A673 (cell line): ENCODE measurements at regions not wholly inside any gene's neighbourhood (a gene's known extent, or its start where the extent isn't known, plus 50 kb on each side); places are given as distances from the start of the nearest gene placed in this dataset.

Source experiments
- BruUV-seq: library from RNA; stranded (reverse); fragments of 400-500 nt; replicated peaks from 2 replicates; lab custom pipeline; 2021; lab: Mats Ljungman, UMichigan
- CTCF ChIA-PET: fragments of 300-600 bp; sonication (Branson Sonifier 250); formaldehyde crosslinking; loops from one replicate; lab custom pipeline; 2022; ENCODE audit warnings: antibody characterized with exemption; lab: Charles Lee
- POLR2A ChIA-PET: fragments of 300-600 bp; sonication (Branson Sonifier 250); formaldehyde crosslinking; loops from one replicate; lab custom pipeline; 2022; ENCODE audit warnings: antibody characterized with exemption; ENCODE audit not compliant: low non-redundant PET; lab: Charles Lee
- DNase-seq: peaks from one replicate; pipeline ENCODE4 v3.0.0-alpha.2; 2015; ENCODE audit warnings: low spot score
- H3K27ac ChIP-seq: fragments of 200-600 bp; sonication (generic); 2 replicates; pipeline ENCODE4 v1.5.1; 2016; ENCODE audit warnings: mixed run types, low read depth, mild to moderate bottlenecking, mixed read lengths, antibody characterized with exemption, low read length; ENCODE audit not compliant: poor library complexity, severe bottlenecking
- H3K27me3 ChIP-seq: fragments of 200-600 bp; sonication (generic); replicated peaks from 2 replicates; pipeline ENCODE4 v1.6.1; 2017; ENCODE audit warnings: mixed run types, low read depth, mild to moderate bottlenecking, mixed read lengths, antibody characterized with exemption, low read length; ENCODE audit not compliant: insufficient read depth, poor library complexity
- H3K36me3 ChIP-seq: fragments of 200-600 bp; sonication (generic); 2 replicates; pipeline ENCODE4 v1.6.1; 2016; ENCODE audit warnings: mixed run types, mild to moderate bottlenecking, mixed read lengths, antibody characterized with exemption, low read length; ENCODE audit not compliant: insufficient read depth, poor library complexity, severe bottlenecking
- H3K4me1 ChIP-seq: fragments of 200-600 bp; sonication (generic); 2 replicates; pipeline ENCODE4 v1.6.1; 2017; ENCODE audit warnings: mixed run types, mild to moderate bottlenecking, mixed read lengths, antibody characterized with exemption, low read length; ENCODE audit not compliant: insufficient read depth, poor library complexity, severe bottlenecking
- H3K4me3 ChIP-seq: fragments of 200-600 bp; sonication (generic); 2 replicates; pipeline ENCODE4 v1.5.1; 2016; ENCODE audit warnings: low read depth, mixed run types, mild to moderate bottlenecking, mixed read lengths, low read length; ENCODE audit not compliant: poor library complexity, severe bottlenecking
- H3K9me3 ChIP-seq: fragments of 200-600 bp; sonication (generic); 2 replicates; pipeline ENCODE4 v1.6.1; 2016; ENCODE audit warnings: mixed run types, low read depth, mild to moderate bottlenecking, mixed read lengths, antibody characterized with exemption, low read length; ENCODE audit not compliant: poor library complexity, severe bottlenecking
- EZH2 ChIP-seq: fragments of 200-600 bp; sonication (generic); IDR thresholded peaks from 2 replicates; pipeline ENCODE4 v1.6.1; 2017; ENCODE audit warnings: borderline replicate concordance, low read depth, mild to moderate bottlenecking, mixed read lengths, antibody characterized with exemption, low read length; ENCODE audit not compliant: poor library complexity, severe bottlenecking
- intact Hi-C: fragments of 100-400 bp; cut with micrococcal nuclease; formaldehyde crosslinking; loops from one replicate; pipeline ENCODE4 v1.10.0; 2022; ENCODE audit not compliant: unreplicated experiment
- TF ChIP-seq, protein P1 (sequence below): fragments of 300-800, 200-600 bp; sonication (generic); conservative IDR thresholded peaks from 2 replicates; pipeline ENCODE4 v1.5.1; 2017; ENCODE audit warnings: low read depth, mild to moderate bottlenecking, antibody characterized with exemption, low read length, moderate library complexity, mixed read lengths

DNA sequence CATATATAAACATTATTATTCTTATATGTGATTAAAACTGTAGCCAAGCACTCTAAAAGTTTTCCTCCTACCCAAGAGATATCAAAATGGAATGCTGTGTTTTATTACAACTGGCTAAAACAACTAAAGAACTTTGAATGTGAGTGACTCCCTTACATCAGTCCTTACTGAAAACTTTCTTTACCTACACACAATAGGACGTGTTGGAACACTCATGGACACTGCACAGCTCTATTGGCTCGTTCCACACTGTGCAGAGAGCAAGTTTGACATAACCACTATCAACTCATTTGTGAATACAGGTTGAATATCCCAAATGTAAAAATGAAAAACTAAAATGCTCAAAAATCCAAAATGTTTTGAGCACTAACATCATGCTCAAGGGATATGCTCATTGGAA is 650.6 kb downstream of the SLC4A3 start:
- CTCF ChIA-PET: no interaction called here
- intact Hi-C loops: no loop called here

GRCh38 chr2:220279372-220279771 is 651.9 kb downstream of the SLC4A3 start:
- no peak for TF ChIP-seq EZH2
- TF ChIP-seq, protein P1, sequence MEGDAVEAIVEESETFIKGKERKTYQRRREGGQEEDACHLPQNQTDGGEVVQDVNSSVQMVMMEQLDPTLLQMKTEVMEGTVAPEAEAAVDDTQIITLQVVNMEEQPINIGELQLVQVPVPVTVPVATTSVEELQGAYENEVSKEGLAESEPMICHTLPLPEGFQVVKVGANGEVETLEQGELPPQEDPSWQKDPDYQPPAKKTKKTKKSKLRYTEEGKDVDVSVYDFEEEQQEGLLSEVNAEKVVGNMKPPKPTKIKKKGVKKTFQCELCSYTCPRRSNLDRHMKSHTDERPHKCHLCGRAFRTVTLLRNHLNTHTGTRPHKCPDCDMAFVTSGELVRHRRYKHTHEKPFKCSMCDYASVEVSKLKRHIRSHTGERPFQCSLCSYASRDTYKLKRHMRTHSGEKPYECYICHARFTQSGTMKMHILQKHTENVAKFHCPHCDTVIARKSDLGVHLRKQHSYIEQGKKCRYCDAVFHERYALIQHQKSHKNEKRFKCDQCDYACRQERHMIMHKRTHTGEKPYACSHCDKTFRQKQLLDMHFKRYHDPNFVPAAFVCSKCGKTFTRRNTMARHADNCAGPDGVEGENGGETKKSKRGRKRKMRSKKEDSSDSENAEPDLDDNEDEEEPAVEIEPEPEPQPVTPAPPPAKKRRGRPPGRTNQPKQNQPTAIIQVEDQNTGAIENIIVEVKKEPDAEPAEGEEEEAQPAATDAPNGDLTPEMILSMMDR: no peak
- H3K36me3 ChIP-seq: no peaks in the 10 kb centered on the region
- no peak overlapping the region for H3K4me3 ChIP-seq
- intact Hi-C loops: no loop called here
- ChIA-PET POLR2A (no interaction called here), CTCF (interaction anchor here (1.0 kb wide), 1 partner anchor 57 kb away, joined by 3 read pairs; no protein-coding TSS in a partner anchor)
- BruUV-seq: no TSS peak
- H3K4me1 ChIP-seq: peaks cover 34% of the 10 kb centered on the region
- no peak for DNase-seq
- H3K27me3 ChIP-seq: no peaks in the 10 kb centered on the region
- peak overlapping the region; percentile 76 for H3K27ac ChIP-seq
- H3K9me3 ChIP-seq: no peaks in the 10 kb centered on the region

More for the DNA sequence above, 650.6 kb downstream of the SLC4A3 start:
- no peak for DNase-seq
- no peak overlapping the region for H3K4me3 ChIP-seq
- POLR2A ChIA-PET: no interaction called here
- H3K27ac ChIP-seq: no peak overlapping the region
- no peaks in the 10 kb centered on the region for H3K36me3 ChIP-seq
- no TSS peak for BruUV-seq
- peaks cover 41% of the 10 kb centered on the region for H3K4me1 ChIP-seq
- H3K9me3 ChIP-seq: no peaks in the 10 kb centered on the region
- H3K27me3 ChIP-seq: no peaks in the 10 kb centered on the region
- no peak for TF ChIP-seq EZH2
- TF ChIP-seq, protein P1: no peak

GRCh38 chr2:220279840-220280239 is 652.4 kb downstream of the SLC4A3 start:
- POLR2A ChIA-PET: interaction anchor here (0.6 kb wide), 1 partner anchor 10 kb away, joined by 7 read pairs; no protein-coding TSS in a partner anchor
- TF ChIP-seq EZH2: no peak
- TF ChIP-seq, protein P1: no peak

More at GRCh38 chr2:220279840-220280239, 652.4 kb downstream of the SLC4A3 start:
- Histone ChIP-seq H3K27me3 (no peaks in the 10 kb centered on the region), H3K9me3 (no peaks in the 10 kb centered on the region), H3K4me1 (peaks cover 34% of the 10 kb centered on the region), H3K36me3 (no peaks in the 10 kb centered on the region), H3K27ac (peak overlapping the region; percentile 76), H3K4me3 (no peak overlapping the region)
- intact Hi-C loops: no loop called here
- CTCF ChIA-PET: interaction anchor here (1.0 kb wide), 1 partner anchor 56 kb away, joined by 3 read pairs; no protein-coding TSS in a partner anchor
- DNase-seq: peak; percentile 84
- BruUV-seq: no TSS peak
